ENCODE measurements at regions not wholly inside any gene's neighbourhood (a gene's known extent, or its start where the extent isn't known, plus 50 kb on each side); places are given as distances from the start of the nearest gene placed in this dataset.

GRCh38 chr5:51846015-51846414 is 462.8 kb downstream of the ISL1 start:
- Mint-ChIP-seq H3K4me1 (ENCODE audit: low read depth, unreplicated experiment) (no peaks in the 10 kb centered on the region), H3K27ac (ENCODE audit: unreplicated experiment) (no peak overlapping the region), H3K9me3 (ENCODE audit: unreplicated experiment) (no peaks in the 10 kb centered on the region), H3K4me3 (ENCODE audit: unreplicated experiment) (no peak overlapping the region), H3K27me3 (ENCODE audit: low read depth, unreplicated experiment) (peaks cover 1% of the 10 kb centered on the region), H3K36me3 (ENCODE audit: low read depth, unreplicated experiment) (no peaks in the 10 kb centered on the region)
- DNase-seq (ENCODE audit: low read depth) = no peak
- no peaks in the 10 kb centered on the region for H3K4me1 ChIP-seq (ENCODE audit: insufficient read depth, low read length)
- no peak overlapping the region for H3K9ac ChIP-seq (ENCODE audit: low read length)
- H3K9me3 ChIP-seq (ENCODE audit: insufficient read depth, low read depth, low read length) = peaks cover 3% of the 10 kb centered on the region
- TF ChIP-seq EZH2 (IDR thresholded peaks at IDR 0.05; ENCODE audit: insufficient read depth, low read length) (no peak), CTCF (IDR thresholded peaks at IDR 0.05; ENCODE audit: insufficient read depth, low read depth, low read length) (no peak)
- no peak overlapping the region for H3K4me2 ChIP-seq (ENCODE audit: low read length)
- no peaks in the 10 kb centered on the region for H3K36me3 ChIP-seq (ENCODE audit: insufficient read depth, low read length)
- H2AFZ ChIP-seq (ENCODE audit: low read depth, low read length) = no peak overlapping the region
- no peaks in the 10 kb centered on the region for H3K79me2 ChIP-seq (ENCODE audit: insufficient read depth, low read length)
- no peak overlapping the region for H3K27ac ChIP-seq (ENCODE audit: low read depth, low read length)
- no peak for FAIRE-seq
- H3K4me3 ChIP-seq (ENCODE audit: insufficient read depth, low read depth, low read length) = no peak overlapping the region
- H4K20me1 ChIP-seq (ENCODE audit: insufficient read depth, low read length) = no peaks in the 10 kb centered on the region
- no peaks in the 10 kb centered on the region for H3K27me3 ChIP-seq (ENCODE audit: insufficient read depth, low read length)

- H3K4me1 Mint-ChIP-seq (ENCODE audit: low read depth, unreplicated experiment) = peaks cover 4% of the 10 kb centered on the region
- DNase-seq (ENCODE audit: low read depth) (no peak), FAIRE-seq (no peak)
- no peak overlapping the region for H2AFZ ChIP-seq (ENCODE audit: low read depth, low read length)
- no peak overlapping the region for H3K4me3 Mint-ChIP-seq (ENCODE audit: unreplicated experiment)
- no peaks in the 10 kb centered on the region for H3K79me2 ChIP-seq (ENCODE audit: insufficient read depth, low read length)
- no peak overlapping the region for H3K4me2 ChIP-seq (ENCODE audit: low read length)
- no peak overlapping the region for H3K27ac ChIP-seq (ENCODE audit: low read depth, low read length)
- no peaks in the 10 kb centered on the region for H3K4me1 ChIP-seq (ENCODE audit: insufficient read depth, low read length)
- no peak overlapping the region for H3K4me3 ChIP-seq (ENCODE audit: insufficient read depth, low read depth, low read length)
- no peaks in the 10 kb centered on the region for H4K20me1 ChIP-seq (ENCODE audit: insufficient read depth, low read length)
- no peak overlapping the region for H3K9ac ChIP-seq (ENCODE audit: low read length)
- TF ChIP-seq CTCF (IDR thresholded peaks at IDR 0.05; ENCODE audit: insufficient read depth, low read depth, low read length) (no peak), EZH2 (IDR thresholded peaks at IDR 0.05; ENCODE audit: insufficient read depth, low read length) (no peak)
- no peaks in the 10 kb centered on the region for H3K9me3 ChIP-seq (ENCODE audit: insufficient read depth, low read depth, low read length)
- no peaks in the 10 kb centered on the region for H3K36me3 Mint-ChIP-seq (ENCODE audit: low read depth, unreplicated experiment)
- no peaks in the 10 kb centered on the region for H3K36me3 ChIP-seq (ENCODE audit: insufficient read depth, low read length)
- no peaks in the 10 kb centered on the region for H3K27me3 Mint-ChIP-seq (ENCODE audit: low read depth, unreplicated experiment)
- H3K27ac Mint-ChIP-seq (ENCODE audit: unreplicated experiment) = no peak overlapping the region
- peaks cover 1% of the 10 kb centered on the region for H3K9me3 Mint-ChIP-seq (ENCODE audit: unreplicated experiment)
- H3K27me3 ChIP-seq (ENCODE audit: insufficient read depth, low read length) = no peaks in the 10 kb centered on the region
Observed at GRCh38 chr5:51859624-51860023, 476.4 kb downstream of the ISL1 start.

GRCh38 chr5:51860532-51861018 is 477.3 kb downstream of the ISL1 start:
- no peak overlapping the region for H3K27ac Mint-ChIP-seq (ENCODE audit: unreplicated experiment)
- TF ChIP-seq CTCF (IDR thresholded peaks at IDR 0.05; ENCODE audit: insufficient read depth, low read depth, low read length) = no peak
- TF ChIP-seq EZH2 (IDR thresholded peaks at IDR 0.05; ENCODE audit: insufficient read depth, low read length) = no peak
- H3K27ac ChIP-seq (ENCODE audit: low read depth, low read length) = no peak overlapping the region
- H3K9me3 ChIP-seq (ENCODE audit: insufficient read depth, low read depth, low read length) = no peaks in the 10 kb centered on the region
- H3K4me1 ChIP-seq (ENCODE audit: insufficient read depth, low read length) = no peaks in the 10 kb centered on the region
- no peaks in the 10 kb centered on the region for H4K20me1 ChIP-seq (ENCODE audit: insufficient read depth, low read length)
- peaks cover 4% of the 10 kb centered on the region for H3K4me1 Mint-ChIP-seq (ENCODE audit: low read depth, unreplicated experiment)
- H2AFZ ChIP-seq (ENCODE audit: low read depth, low read length) = no peak overlapping the region
- no peaks in the 10 kb centered on the region for H3K27me3 Mint-ChIP-seq (ENCODE audit: low read depth, unreplicated experiment)
- no peaks in the 10 kb centered on the region for H3K27me3 ChIP-seq (ENCODE audit: insufficient read depth, low read length)
- no peak overlapping the region for H3K4me3 Mint-ChIP-seq (ENCODE audit: unreplicated experiment)
- no peaks in the 10 kb centered on the region for H3K36me3 Mint-ChIP-seq (ENCODE audit: low read depth, unreplicated experiment)
- no peak overlapping the region for H3K4me2 ChIP-seq (ENCODE audit: low read length)
- no peak overlapping the region for H3K4me3 ChIP-seq (ENCODE audit: insufficient read depth, low read depth, low read length)
- H3K79me2 ChIP-seq (ENCODE audit: insufficient read depth, low read length) = no peaks in the 10 kb centered on the region
- no peak for FAIRE-seq
- H3K36me3 ChIP-seq (ENCODE audit: insufficient read depth, low read length) = no peaks in the 10 kb centered on the region
- H3K9me3 Mint-ChIP-seq (ENCODE audit: unreplicated experiment) = peaks cover 1% of the 10 kb centered on the region
- DNase-seq (ENCODE audit: low read depth) = no peak
- no peak overlapping the region for H3K9ac ChIP-seq (ENCODE audit: low read length)

Data from astrocyte (in vitro differentiated cells and primary cell).